NB4 (cell line): ENCODE measurements at regions not wholly inside any gene's neighbourhood (a gene's known extent, or its start where the extent isn't known, plus 50 kb on each side); places are given as distances from the start of the nearest gene placed in this dataset.

Source experiments
- CTCF ChIP-seq: IDR thresholded peaks from one replicate; pipeline ENCODE4 v1.5.1; 2012; ENCODE audit warnings: low read depth, low read length
- POLR2A ChIP-seq: IDR thresholded peaks from 2 replicates; pipeline ENCODE4 v1.6.1; 2011; ENCODE audit warnings: mild to moderate bottlenecking; ENCODE audit not compliant: insufficient read length; ENCODE audit errors: extremely low read depth
- TF ChIP-seq, protein P1 (sequence below): IDR thresholded peaks from 2 replicates; pipeline ENCODE4 v1.6.1; 2011; ENCODE audit warnings: low read depth, low read length

DNA sequence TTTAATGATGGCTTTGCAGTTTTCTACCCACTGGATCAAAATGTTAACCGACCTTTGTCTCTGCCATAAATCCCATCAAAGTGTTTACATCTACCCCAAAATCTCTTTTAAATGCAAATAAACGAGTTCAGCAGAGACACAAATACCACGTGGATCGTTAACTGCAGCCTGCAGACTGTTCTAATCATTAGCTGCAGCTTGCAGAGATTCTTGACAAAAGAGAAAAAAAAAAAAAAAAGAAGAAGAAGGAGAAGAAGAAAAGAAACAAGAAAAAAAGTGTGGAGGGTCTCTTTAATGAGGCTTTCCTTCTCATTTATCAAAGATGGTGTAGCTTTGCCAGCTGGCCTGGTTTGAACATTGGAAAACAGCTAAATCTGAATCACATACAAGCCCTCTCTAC lies 275.7 kb downstream of the NEDD1 start:
- TF ChIP-seq CTCF, result no peak
- TF ChIP-seq, protein P1, sequence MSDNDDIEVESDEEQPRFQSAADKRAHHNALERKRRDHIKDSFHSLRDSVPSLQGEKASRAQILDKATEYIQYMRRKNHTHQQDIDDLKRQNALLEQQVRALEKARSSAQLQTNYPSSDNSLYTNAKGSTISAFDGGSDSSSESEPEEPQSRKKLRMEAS, result no peak
- no peak for TF ChIP-seq POLR2A
